Lung (tissue), 12 donors: ENCODE measurements at regions not wholly inside any gene's neighbourhood (a gene's known extent, or its start where the extent isn't known, plus 50 kb on each side); places are given as distances from the start of the nearest gene placed in this dataset. TPM values are rescaled to one million over a fixed set of nuclear protein-coding genes. Genes with fewer than 3 reads are reported as not detected.
"Not testable (repeated sequence)": the region's sequence is repeated elsewhere in the genome, so short reads cannot be mapped to it uniquely, and the experiment has no call there.

Experiments
- ATAC-seq: fragments of 200-7000 bp; cut with Tn5 transposase; one replicate; pipeline ENCODE4 v1.9.1; 2020; ENCODE audit warnings: moderate number of reproducible peaks; ENCODE audit not compliant: insufficient read depth, low FRiP score
- DNase-seq, 3 donors: peaks; one replicate each; pipeline ENCODE4 v3.0.0-alpha.2; 2013 to 2017
- H3K27ac ChIP-seq, 2 donors: one replicate each; pipeline ENCODE4 v1.5.1; 2013; ENCODE audit warnings: mild to moderate bottlenecking in 2 of 2, moderate library complexity in 2 of 2, control low read depth in 1 of 2, inconsistent platforms in 1 of 2, low read depth in 1 of 2, low read length in 1 of 2
- H3K27me3 ChIP-seq, 3 donors: one replicate each; pipeline ENCODE4 v1.5.1; 2013; ENCODE audit warnings: low read length in 2 of 3; ENCODE audit not compliant: control insufficient read depth in 3 of 3, insufficient read depth in 3 of 3
- H3K36me3 ChIP-seq, 4 donors: one replicate each; pipeline ENCODE4 v1.5.1; 2013; ENCODE audit warnings: low read length in 4 of 4, mild to moderate bottlenecking in 1 of 4, moderate library complexity in 1 of 4; ENCODE audit not compliant: control insufficient read depth in 4 of 4, insufficient read depth in 4 of 4
- H3K4me1 ChIP-seq, 5 donors: one replicate each; pipeline ENCODE4 v1.5.1; 2013; ENCODE audit warnings: low read length in 5 of 5, mild to moderate bottlenecking in 2 of 5, moderate library complexity in 1 of 5; ENCODE audit not compliant: control insufficient read depth in 5 of 5, insufficient read depth in 5 of 5
- H3K4me3 ChIP-seq: one replicate; pipeline ENCODE4 v1.5.1; 2013; ENCODE audit warnings: mild to moderate bottlenecking, control low read depth, moderate library complexity
- H3K9ac ChIP-seq, 2 donors: one replicate each; pipeline ENCODE4 v1.5.1; 2013; ENCODE audit warnings: low read length in 2 of 2, control low read depth in 1 of 2; ENCODE audit not compliant: insufficient read depth in 1 of 2
- H3K9me3 ChIP-seq, 4 donors: one replicate each; pipeline ENCODE4 v1.5.1; 2013; ENCODE audit warnings: low read length in 3 of 4, mild to moderate bottlenecking in 1 of 4, moderate library complexity in 1 of 4; ENCODE audit not compliant: control insufficient read depth in 4 of 4, insufficient read depth in 3 of 4
- WGBS, 2 donors: extraction: QIAGEN DNeasy Blood & Tissue Kit; methylation state at CpG; one replicate each; pipeline ENCODE4 v1.1.7; 2013; 5-methylcytosine and 5-hydroxymethylcytosine counted together
- small RNA-seq: library from RNA; depleted of rRNA; stranded (forward); fragments of <200 nt; gene quantifications from one replicate; pipeline ENCODE3, GENCODE V24; 2014; ENCODE audit warnings: low replicate concordance
- TF ChIP-seq, protein P1 (sequence below): IDR thresholded peaks from 2 replicates; pipeline ENCODE4 v1.5.1; 2012; ENCODE audit warnings: mild to moderate bottlenecking; ENCODE audit errors: control extremely low read depth, extremely low read depth
- donor health status: control.
- donor health status: control.
- donor health status: Bipolar disorder and iron deficiency.
- donor health status: healthy.
- donor health status: DM: yes; HTN: yes; CAD: no.

DNA sequence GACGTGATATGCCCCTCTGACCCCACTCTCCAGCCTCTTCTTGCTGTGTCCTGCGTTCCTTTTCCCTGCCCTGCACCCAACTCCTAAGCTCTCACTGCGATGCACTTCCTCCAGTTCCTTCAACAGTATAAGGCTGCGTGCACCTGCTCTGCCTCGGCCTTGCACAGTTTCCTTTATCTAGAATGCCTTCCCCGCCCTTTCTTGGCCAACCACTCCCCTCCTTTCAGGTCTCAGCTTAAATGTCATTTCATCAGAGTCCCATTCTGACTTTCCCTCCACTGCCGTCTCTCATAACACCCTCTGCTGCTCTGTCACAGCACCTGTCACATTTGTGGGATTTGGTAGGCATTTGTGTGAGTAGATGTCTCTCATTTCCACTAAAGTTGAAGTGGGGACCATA is 58.4 kb upstream of the NEIL3 start:
- DNase-seq (no peak), ATAC-seq (no peak)
- H3K9ac ChIP-seq, result no peak overlapping the region
- H3K4me3 ChIP-seq, result no peak overlapping the region
- no peak overlapping the region for H3K27ac ChIP-seq
- 19 to 37% methylated on average over 7 of the region's 7 CpGs for whole genome bisulfite sequencing, 2 donors
- no peaks in the 10 kb centered on the region for H3K9me3 ChIP-seq
- H3K27me3 ChIP-seq, result no peaks in the 10 kb centered on the region
- TF ChIP-seq, protein P1, sequence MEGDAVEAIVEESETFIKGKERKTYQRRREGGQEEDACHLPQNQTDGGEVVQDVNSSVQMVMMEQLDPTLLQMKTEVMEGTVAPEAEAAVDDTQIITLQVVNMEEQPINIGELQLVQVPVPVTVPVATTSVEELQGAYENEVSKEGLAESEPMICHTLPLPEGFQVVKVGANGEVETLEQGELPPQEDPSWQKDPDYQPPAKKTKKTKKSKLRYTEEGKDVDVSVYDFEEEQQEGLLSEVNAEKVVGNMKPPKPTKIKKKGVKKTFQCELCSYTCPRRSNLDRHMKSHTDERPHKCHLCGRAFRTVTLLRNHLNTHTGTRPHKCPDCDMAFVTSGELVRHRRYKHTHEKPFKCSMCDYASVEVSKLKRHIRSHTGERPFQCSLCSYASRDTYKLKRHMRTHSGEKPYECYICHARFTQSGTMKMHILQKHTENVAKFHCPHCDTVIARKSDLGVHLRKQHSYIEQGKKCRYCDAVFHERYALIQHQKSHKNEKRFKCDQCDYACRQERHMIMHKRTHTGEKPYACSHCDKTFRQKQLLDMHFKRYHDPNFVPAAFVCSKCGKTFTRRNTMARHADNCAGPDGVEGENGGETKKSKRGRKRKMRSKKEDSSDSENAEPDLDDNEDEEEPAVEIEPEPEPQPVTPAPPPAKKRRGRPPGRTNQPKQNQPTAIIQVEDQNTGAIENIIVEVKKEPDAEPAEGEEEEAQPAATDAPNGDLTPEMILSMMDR, result no peak
- H3K36me3 ChIP-seq, result no peaks in the 10 kb centered on the region
- H3K4me1 ChIP-seq, result peaks cover 0 to 10% (median 0%) of the 10 kb centered on the region in 5 donors

GRCh38 chr4:177255359-177255758 is 54.3 kb upstream of the NEIL3 start:
- TF ChIP-seq, protein P1, result no peak
- Histone ChIP-seq H3K4me1 (peaks cover 0 to under 1% (median 0%) of the 10 kb centered on the region in 5 donors), H3K4me3 (no peak overlapping the region), H3K27me3 (no peaks in the 10 kb centered on the region), H3K36me3 (no peaks in the 10 kb centered on the region), H3K27ac (no peak overlapping the region), H3K9me3 (peaks cover 0 to 3% (median 0%) of the 10 kb centered on the region in 4 donors), H3K9ac (no peak overlapping the region)
- DNase-seq, result no peak
- ATAC-seq, result no peak
- 62 to 80% methylated on average over 2 of the region's 2 CpGs for WGBS, 2 donors

DNA sequence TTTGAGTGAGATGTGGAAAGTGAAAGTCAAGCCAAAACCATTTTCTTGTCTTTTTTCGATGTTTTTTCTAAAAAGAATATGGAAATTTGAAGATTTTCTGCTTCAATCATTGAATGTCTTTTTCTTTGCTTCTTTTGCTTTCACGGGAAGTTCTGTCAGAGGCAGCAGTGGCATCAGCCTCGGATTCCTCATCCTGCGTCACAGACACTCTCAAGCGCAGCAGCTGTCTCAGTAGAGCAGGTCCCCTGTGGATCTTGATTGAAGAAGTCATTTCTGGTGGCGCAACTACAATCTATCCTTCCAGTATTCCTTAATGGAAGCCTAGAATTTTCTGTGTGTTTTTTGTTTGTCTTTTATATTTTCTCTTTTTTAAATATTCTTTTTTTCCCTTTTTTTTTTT is 52.7 kb upstream of the NEIL3 start:
- no peak overlapping the region for H3K27ac ChIP-seq
- no peaks in the 10 kb centered on the region for H3K4me1 ChIP-seq
- H3K4me3 ChIP-seq, result no peak overlapping the region
- H3K36me3 ChIP-seq, result no peaks in the 10 kb centered on the region
- DNase-seq, result no peak
- no peaks in the 10 kb centered on the region for H3K27me3 ChIP-seq
- TF ChIP-seq, protein P1, result no peak
- no peak for ATAC-seq
- no peak overlapping the region for H3K9ac ChIP-seq
- H3K9me3 ChIP-seq, result peaks cover 0 to 3% (median 0%) of the 10 kb centered on the region in 4 donors
- WGBS, 2 donors, result 78 to 83% methylated on average over 6 of the region's 6 CpGs

DNA sequence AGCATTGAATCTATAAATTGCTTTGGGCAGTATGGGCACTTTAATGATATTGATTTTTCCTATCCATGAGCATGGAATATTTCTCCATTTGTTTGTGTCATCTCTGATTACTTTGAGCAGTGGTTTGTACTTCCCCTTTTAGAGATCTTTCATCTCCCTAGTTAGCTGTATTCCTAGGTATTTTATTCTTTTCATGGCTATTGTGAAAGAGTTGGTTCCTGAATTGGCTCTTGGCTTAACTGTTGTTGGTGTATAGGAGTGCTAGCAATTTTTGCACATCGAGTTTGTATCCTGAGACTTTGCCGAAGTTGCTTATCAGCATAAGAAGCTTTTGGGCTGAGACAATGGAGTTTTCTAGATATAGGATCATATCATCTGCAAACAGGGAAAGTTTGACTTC is 50.2 kb upstream of the NEIL3 start:
- H3K27ac ChIP-seq, DNase-seq, H3K9me3 ChIP-seq, H3K9ac ChIP-seq, H3K36me3 ChIP-seq, H3K27me3 ChIP-seq, ATAC-seq, H3K4me3 ChIP-seq, H3K4me1 ChIP-seq: not testable (repeated sequence)
- WGBS, 2 donors, result 37 to 67% methylated on average over 2 of the region's 2 CpGs

Small RNA genes in the stretch of these regions (small RNA-seq; reads per million reads assigned to genes)
- gene RN7SKP136, result not detected
